Omental fat pad (tissue), 3 donors: ENCODE measurements at regions not wholly inside any gene's neighbourhood (a gene's known extent, or its start where the extent isn't known, plus 50 kb on each side); places are given as distances from the start of the nearest gene placed in this dataset.

Source experiments
- ATAC-seq: fragments of 150-250 bp; one replicate; pipeline ENCODE4 v1.9.1; 2016; ENCODE audit warnings: mild to moderate bottlenecking, moderate library complexity; ENCODE audit not compliant: low FRiP score
- DNase-seq: peaks from one replicate; pipeline ENCODE4 v3.0.0-alpha.2; 2019; ENCODE audit warnings: low spot score
- CTCF ChIP-seq, 3 donors: fragments of 450-650 bp; IDR thresholded peaks; one replicate each; pipeline ENCODE4 v1.5.1; 2016 to 2017; ENCODE audit warnings: antibody characterized with exemption in 3 of 3, mild to moderate bottlenecking in 3 of 3, moderate library complexity in 2 of 3

GRCh38 chr10:88080213-88080612, 216.8 kb downstream of the PTEN start:
- DNase-seq (no peak), ATAC-seq (no peak)
- TF ChIP-seq CTCF (IDR thresholded peaks at IDR 0.05) = no peak

- no peak for TF ChIP-seq CTCF (IDR thresholded peaks at IDR 0.05)
- ATAC-seq (no peak), DNase-seq (no peak)
These were observed 218.1 kb downstream of the PTEN start for GRCh38 chr10:88081457-88082054.

GRCh38 chr10:88082391-88082790, 219.0 kb downstream of the PTEN start:
- DNase-seq (no peak), ATAC-seq (no peak)
- no peak for TF ChIP-seq CTCF (IDR thresholded peaks at IDR 0.05)

- ATAC-seq = no peak
- TF ChIP-seq CTCF (IDR thresholded peaks at IDR 0.05) = no peak
- no peak for DNase-seq
These were observed 219.6 kb downstream of the PTEN start for GRCh38 chr10:88082806-88083596.

GRCh38 chr10:88083597-88083989, 220.2 kb downstream of the PTEN start:
- no peak for DNase-seq
- TF ChIP-seq CTCF (IDR thresholded peaks at IDR 0.05) = no peak
- ATAC-seq = no peak

- DNase-seq (no peak), ATAC-seq (no peak)
- TF ChIP-seq CTCF (IDR thresholded peaks at IDR 0.05) = no peak
These were observed 222.9 kb downstream of the PTEN start for GRCh38 chr10:88086187-88086960.
